AG10803 (cell line): ENCODE measurements at regions not wholly inside any gene's neighbourhood (a gene's known extent, or its start where the extent isn't known, plus 50 kb on each side); places are given as distances from the start of the nearest gene placed in this dataset.
"Not testable (repeated sequence)": the region's sequence is repeated elsewhere in the genome, so short reads cannot be mapped to it uniquely, and the experiment has no call there.

Experiments
- DNase-seq: peaks from one replicate; pipeline ENCODE4 v3.0.0; 2010; ENCODE audit warnings: low read depth
- H3K4me3 ChIP-seq: 2 replicates; pipeline ENCODE4 v1.5.1; 2011; ENCODE audit warnings: mild to moderate bottlenecking, low read length, control low read depth
- TF ChIP-seq, protein P1 (sequence below): conservative IDR thresholded peaks from 2 replicates; pipeline ENCODE4 v1.5.1; 2011; ENCODE audit warnings: mild to moderate bottlenecking, low read length, control low read depth, inconsistent platforms

DNA sequence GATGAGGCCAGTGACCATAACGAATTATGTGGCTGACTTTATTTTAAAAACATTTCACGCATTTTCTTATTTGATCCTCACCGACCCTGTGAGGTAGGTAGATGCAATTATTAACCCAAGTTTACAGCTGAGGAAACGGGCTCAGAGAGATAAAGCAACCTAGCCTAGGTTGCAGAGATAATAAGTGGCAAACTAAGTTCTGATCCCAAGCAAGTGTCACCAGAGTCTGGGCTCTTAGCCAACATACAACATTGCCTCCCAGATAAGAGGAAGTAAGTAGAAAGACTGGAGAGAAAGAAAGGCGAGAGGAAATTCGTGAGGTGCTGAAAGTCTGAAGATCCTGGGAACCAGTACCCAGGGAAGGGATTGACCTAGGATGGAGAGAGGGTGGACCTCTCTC, 77.4 kb upstream of the GPR50 start:
- TF ChIP-seq, protein P1, sequence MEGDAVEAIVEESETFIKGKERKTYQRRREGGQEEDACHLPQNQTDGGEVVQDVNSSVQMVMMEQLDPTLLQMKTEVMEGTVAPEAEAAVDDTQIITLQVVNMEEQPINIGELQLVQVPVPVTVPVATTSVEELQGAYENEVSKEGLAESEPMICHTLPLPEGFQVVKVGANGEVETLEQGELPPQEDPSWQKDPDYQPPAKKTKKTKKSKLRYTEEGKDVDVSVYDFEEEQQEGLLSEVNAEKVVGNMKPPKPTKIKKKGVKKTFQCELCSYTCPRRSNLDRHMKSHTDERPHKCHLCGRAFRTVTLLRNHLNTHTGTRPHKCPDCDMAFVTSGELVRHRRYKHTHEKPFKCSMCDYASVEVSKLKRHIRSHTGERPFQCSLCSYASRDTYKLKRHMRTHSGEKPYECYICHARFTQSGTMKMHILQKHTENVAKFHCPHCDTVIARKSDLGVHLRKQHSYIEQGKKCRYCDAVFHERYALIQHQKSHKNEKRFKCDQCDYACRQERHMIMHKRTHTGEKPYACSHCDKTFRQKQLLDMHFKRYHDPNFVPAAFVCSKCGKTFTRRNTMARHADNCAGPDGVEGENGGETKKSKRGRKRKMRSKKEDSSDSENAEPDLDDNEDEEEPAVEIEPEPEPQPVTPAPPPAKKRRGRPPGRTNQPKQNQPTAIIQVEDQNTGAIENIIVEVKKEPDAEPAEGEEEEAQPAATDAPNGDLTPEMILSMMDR, result no peak

DNA sequence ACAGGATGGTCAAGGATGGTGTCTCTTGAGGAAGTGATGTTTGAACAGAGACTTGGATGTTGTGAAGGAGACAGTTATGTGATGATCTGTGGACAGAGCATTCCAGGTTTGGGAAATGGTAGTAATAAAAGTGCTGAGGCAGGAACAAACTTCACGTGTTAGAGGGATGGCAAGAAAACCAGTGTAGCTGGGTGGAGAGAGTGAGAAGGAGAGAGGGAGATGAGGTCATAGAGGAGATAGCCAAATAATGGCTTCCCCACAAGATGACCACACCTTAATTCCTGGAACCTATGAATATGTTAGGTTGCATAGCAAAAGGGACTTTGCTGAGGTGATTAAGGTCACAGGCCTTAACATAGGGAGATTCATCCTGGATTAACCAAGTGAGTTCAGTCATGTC, 75.6 kb upstream of the GPR50 start:
- no peak for DNase-seq
- no peak overlapping the region for H3K4me3 ChIP-seq
- TF ChIP-seq, protein P1, result no peak

More for the DNA sequence above, 77.4 kb upstream of the GPR50 start:
- no peak for DNase-seq
- H3K4me3 ChIP-seq, result no peak overlapping the region

DNA sequence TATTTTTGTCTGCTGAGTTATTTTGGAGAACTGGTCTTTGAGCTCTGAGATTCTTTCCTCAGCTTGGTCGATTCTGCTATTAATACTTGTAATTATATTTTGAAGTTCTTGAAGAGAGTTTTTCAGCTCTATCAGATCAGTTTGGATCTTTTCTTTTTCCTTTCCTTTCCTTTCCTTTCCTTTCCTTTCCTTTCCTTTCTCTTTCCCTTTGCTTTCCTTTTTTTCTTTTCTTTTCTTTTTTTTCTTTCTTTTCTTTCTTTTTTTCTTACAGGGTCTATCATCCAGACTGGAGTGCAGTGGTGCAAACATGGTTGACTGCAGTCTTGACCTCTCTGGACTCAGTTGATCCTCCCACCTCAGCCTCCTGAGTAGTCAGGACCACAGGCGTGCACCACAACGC, 63.2 kb upstream of the GPR50 start:
- H3K4me3 ChIP-seq, DNase-seq: not testable (repeated sequence)
